ENCODE measurements at regions not wholly inside any gene's neighbourhood (a gene's known extent, or its start where the extent isn't known, plus 50 kb on each side); places are given as distances from the start of the nearest gene placed in this dataset.

DNA sequence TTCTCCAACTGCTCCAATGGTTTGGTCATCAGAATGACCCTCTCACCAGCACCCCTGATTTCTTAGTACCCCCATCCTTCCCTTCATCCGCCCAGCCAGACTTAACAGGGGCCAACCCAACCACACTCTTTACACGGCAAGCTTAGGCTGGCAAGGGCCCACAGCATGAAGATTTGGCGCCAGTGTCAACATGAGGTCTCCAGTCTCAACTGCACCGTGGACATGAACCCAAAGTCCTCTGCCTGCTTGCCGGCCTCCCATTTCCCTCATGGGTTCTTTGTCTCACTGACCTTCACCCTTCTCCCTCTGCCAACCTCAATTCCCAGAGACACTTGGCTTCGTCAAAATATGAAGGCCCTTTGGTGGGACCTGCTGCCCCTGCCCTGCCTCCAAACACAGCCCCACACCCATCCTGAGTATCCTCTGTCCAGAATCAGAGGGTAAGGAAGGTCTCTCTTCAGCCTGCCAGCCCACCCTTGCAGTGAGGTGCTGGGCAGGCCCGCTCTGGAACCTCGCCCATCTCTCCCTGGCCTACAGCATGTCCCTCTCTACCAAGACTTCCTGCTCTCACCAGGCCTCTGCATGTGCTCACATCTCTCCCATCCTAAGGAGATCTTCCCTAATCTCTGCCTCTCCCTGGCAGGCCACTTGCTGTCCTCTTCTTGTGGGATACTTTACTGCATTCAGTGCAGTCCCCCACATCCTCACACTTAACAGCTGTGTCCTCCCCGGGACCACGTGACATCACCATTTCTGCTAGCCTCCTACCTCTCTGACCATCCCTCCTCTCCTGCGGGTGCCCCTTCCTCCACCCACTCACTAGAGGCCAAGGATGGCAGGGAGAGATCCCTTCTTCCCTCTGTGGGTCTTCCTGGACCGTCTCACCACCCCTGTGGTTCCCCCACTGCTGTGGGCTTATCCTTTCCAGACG lies 91.7 kb upstream of the ZMIZ1 start:
- POLR2A ChIA-PET = no interaction called here
- Mint-ChIP-seq H3K9me3 (no peaks in the 10 kb centered on the region), H3K4me3 (peak overlapping the region in 2 of 7 donors; percentile 45 to 71), H3K36me3 (peaks cover 0 to 2% (median 0%) of the 10 kb centered on the region in 3 donors), H3K27ac (peak overlapping the region in 5 of 8 donors; percentile 6 to 81 (median 19)), H3K27me3 (peaks cover 0 to 1% of the 10 kb centered on the region in 2 donors), H3K4me1 (peaks cover 20 to 31% (median 27%) of the 10 kb centered on the region in 3 donors)
- H3K4me1 ChIP-seq (ENCODE audit: insufficient read depth, low read length) = peaks cover 6% of the 10 kb centered on the region
- no peak overlapping the region for H3K27ac ChIP-seq (ENCODE audit: low read depth, low read length)
- no peaks in the 10 kb centered on the region for H3K36me3 ChIP-seq (ENCODE audit: insufficient read depth, low read length)
- no peak for DNase-seq
- CTCF ChIA-PET = interaction anchor here (1.3 to 1.6 kb wide), 2 partner anchors 218 to 219 kb away, joined by 3 to 4 read pairs; no protein-coding TSS in a partner anchor
- no peaks in the 10 kb centered on the region for H3K27me3 ChIP-seq (ENCODE audit: insufficient read depth, low read length, poor library complexity, severe bottlenecking)
- no peaks in the 10 kb centered on the region for H3K9me3 ChIP-seq (ENCODE audit: low read length)
- H3K4me3 ChIP-seq (ENCODE audit: low read length) = no peak overlapping the region

DNA sequence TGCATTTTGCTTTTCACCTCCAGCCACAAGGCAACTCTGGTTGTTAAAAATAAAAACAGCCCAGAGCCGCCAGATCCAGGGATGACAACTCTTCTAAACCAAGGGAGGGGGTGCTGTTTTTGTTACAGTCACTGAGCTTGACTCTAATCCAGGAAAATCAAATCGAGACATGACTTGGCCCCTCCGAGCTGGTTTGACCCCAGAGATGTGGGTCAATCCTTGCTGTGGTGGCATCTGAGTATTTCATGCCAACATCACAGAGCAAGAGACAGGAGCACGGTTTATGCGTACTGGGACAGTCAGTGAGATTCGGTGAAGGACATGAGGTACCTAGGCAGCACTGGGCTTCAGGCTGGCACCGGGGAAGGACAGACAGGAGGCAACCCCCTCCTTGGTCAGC lies 88.8 kb upstream of the ZMIZ1 start:
- no peak for DNase-seq
- Histone ChIP-seq H3K27me3 (ENCODE audit: insufficient read depth, low read length, poor library complexity, severe bottlenecking) (no peaks in the 10 kb centered on the region), H3K4me3 (ENCODE audit: low read length) (no peak overlapping the region), H3K27ac (ENCODE audit: low read depth, low read length) (no peak overlapping the region), H3K36me3 (ENCODE audit: insufficient read depth, low read length) (no peaks in the 10 kb centered on the region), H3K9me3 (ENCODE audit: low read length) (no peaks in the 10 kb centered on the region), H3K4me1 (ENCODE audit: insufficient read depth, low read length) (no peaks in the 10 kb centered on the region)
- Mint-ChIP-seq H3K27ac (no peak overlapping the region), H3K36me3 (no peaks in the 10 kb centered on the region), H3K27me3 (peaks cover 0 to 1% of the 10 kb centered on the region in 2 donors), H3K9me3 (no peaks in the 10 kb centered on the region), H3K4me1 (peaks cover 11 to 16% (median 12%) of the 10 kb centered on the region in 3 donors), H3K4me3 (no peak overlapping the region)
- ChIA-PET POLR2A (no interaction called here), CTCF (interaction anchor here (0.7 kb wide), 1 partner anchor 46 kb away, joined by 3 read pairs; no protein-coding TSS in a partner anchor)

DNA sequence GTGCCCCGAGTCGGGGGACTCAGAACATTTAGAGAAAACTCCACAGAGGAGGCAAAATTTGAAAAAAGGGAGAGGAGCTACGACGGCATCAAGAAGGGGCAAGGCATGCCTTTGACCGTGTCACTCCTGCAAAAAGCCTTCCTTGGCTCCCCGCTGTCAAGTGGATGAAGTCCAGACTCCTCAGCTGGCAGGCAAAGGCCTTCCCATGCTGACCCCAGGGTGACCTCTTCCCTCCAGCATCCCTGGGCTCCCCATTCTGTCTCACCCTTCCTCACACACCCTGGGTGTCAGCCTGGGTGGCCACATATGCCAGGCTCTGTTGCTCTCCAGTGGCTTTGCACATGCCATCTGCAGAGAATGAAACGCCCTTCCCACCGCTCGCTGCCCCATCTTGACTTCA lies 88.4 kb upstream of the ZMIZ1 start:
- CTCF ChIA-PET = interaction anchor here (0.7 kb wide), 1 partner anchor 46 kb away, joined by 3 read pairs; no protein-coding TSS in a partner anchor
- H3K27me3 Mint-ChIP-seq = peaks cover 0 to 1% of the 10 kb centered on the region in 2 donors
- POLR2A ChIA-PET = no interaction called here
- no peaks in the 10 kb centered on the region for H3K9me3 Mint-ChIP-seq
- no peaks in the 10 kb centered on the region for H3K36me3 ChIP-seq (ENCODE audit: insufficient read depth, low read length)
- no peaks in the 10 kb centered on the region for H3K9me3 ChIP-seq (ENCODE audit: low read length)
- no peaks in the 10 kb centered on the region for H3K4me1 ChIP-seq (ENCODE audit: insufficient read depth, low read length)
- no peaks in the 10 kb centered on the region for H3K36me3 Mint-ChIP-seq
- no peak overlapping the region for H3K4me3 ChIP-seq (ENCODE audit: low read length)
- H3K27me3 ChIP-seq (ENCODE audit: insufficient read depth, low read length, poor library complexity, severe bottlenecking) = no peaks in the 10 kb centered on the region
- DNase-seq = no peak
- no peak overlapping the region for H3K27ac ChIP-seq (ENCODE audit: low read depth, low read length)
- peaks cover 8 to 12% (median 10%) of the 10 kb centered on the region in 3 donors for H3K4me1 Mint-ChIP-seq
- no peak overlapping the region for H3K4me3 Mint-ChIP-seq
- peak overlapping the region in 1 of 8 donors; percentile 86 for H3K27ac Mint-ChIP-seq

DNA sequence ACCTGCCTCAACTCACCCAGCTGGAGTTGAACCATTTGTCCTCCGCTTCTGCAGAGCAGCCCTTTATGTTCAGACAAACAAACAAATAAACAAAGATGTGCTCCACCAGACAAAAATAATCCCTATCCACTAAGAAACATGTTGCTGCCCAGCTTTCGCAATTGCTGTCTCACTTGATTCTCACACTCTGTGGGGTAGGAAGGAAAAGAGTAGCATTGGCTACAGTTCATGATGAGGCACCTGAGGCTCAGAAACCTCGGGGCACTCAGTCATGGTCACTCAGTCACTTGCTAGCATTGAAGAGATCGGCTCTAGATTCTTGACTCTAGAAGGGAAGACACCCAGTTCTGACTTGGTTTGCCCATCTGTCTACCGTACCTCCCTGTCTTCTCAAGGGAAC lies 88.0 kb upstream of the ZMIZ1 start:
- H3K4me1 Mint-ChIP-seq = peaks cover 7 to 8% (median 7%) of the 10 kb centered on the region in 3 donors
- Histone ChIP-seq H3K27me3 (ENCODE audit: insufficient read depth, low read length, poor library complexity, severe bottlenecking) (no peaks in the 10 kb centered on the region), H3K9me3 (ENCODE audit: low read length) (no peaks in the 10 kb centered on the region), H3K36me3 (ENCODE audit: insufficient read depth, low read length) (no peaks in the 10 kb centered on the region), H3K4me3 (ENCODE audit: low read length) (no peak overlapping the region), H3K27ac (ENCODE audit: low read depth, low read length) (no peak overlapping the region), H3K4me1 (ENCODE audit: insufficient read depth, low read length) (no peaks in the 10 kb centered on the region)
- ChIA-PET CTCF (no interaction called here), POLR2A (no interaction called here)
- no peaks in the 10 kb centered on the region for H3K9me3 Mint-ChIP-seq
- no peaks in the 10 kb centered on the region for H3K36me3 Mint-ChIP-seq
- H3K27ac Mint-ChIP-seq = peak overlapping the region in 1 of 8 donors; percentile 24
- DNase-seq = no peak
- H3K27me3 Mint-ChIP-seq = peaks cover 0 to 1% of the 10 kb centered on the region in 2 donors
- no peak overlapping the region for H3K4me3 Mint-ChIP-seq

DNA sequence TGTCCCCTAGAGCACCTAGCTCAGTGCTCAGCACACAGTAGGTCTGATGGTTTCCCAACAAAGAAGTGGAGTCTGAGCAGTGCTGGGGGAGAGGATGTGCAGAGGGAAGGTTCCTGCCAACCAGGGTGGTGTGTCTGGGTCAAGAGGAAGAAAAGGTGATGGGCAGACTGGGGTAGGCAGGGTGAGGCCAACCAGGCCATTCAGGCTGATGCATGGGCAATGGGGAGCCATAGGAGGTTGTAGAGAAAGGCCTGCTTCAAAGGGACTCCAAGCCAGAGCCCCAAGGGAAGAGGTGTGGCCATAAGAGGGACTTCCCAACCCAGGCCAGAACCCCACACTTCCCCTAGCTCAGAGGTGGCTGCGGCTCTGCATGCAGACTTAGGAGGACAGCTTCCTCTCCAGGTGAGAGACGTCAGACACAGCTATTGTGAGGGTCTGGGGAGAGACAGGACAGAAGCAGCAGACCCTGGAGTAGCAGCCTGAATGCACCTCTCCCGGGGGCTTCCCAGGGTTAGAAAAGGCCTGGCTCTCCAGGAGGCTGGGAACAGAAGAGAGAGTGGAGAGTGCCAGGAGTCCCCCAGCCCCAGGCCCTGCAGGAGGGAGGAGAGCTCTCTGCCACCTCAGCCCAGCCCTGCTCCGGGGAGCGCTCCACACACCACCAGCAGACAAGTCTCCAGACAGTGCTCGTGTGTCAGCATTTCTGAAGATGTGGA lies 87.4 kb upstream of the ZMIZ1 start:
- no peaks in the 10 kb centered on the region for H3K27me3 ChIP-seq (ENCODE audit: insufficient read depth, low read length, poor library complexity, severe bottlenecking)
- no peak overlapping the region for H3K4me3 ChIP-seq (ENCODE audit: low read length)
- Mint-ChIP-seq H3K36me3 (no peaks in the 10 kb centered on the region), H3K9me3 (no peaks in the 10 kb centered on the region), H3K27me3 (peaks cover 0 to 1% of the 10 kb centered on the region in 2 donors), H3K27ac (peak overlapping the region in 1 of 8 donors; percentile 48), H3K4me1 (peaks cover 7 to 8% (median 7%) of the 10 kb centered on the region in 3 donors), H3K4me3 (no peak overlapping the region)
- no peaks in the 10 kb centered on the region for H3K4me1 ChIP-seq (ENCODE audit: insufficient read depth, low read length)
- no peak overlapping the region for H3K27ac ChIP-seq (ENCODE audit: low read depth, low read length)
- ChIA-PET CTCF (no interaction called here), POLR2A (no interaction called here)
- no peaks in the 10 kb centered on the region for H3K36me3 ChIP-seq (ENCODE audit: insufficient read depth, low read length)
- no peaks in the 10 kb centered on the region for H3K9me3 ChIP-seq (ENCODE audit: low read length)
- no peak for DNase-seq

DNA sequence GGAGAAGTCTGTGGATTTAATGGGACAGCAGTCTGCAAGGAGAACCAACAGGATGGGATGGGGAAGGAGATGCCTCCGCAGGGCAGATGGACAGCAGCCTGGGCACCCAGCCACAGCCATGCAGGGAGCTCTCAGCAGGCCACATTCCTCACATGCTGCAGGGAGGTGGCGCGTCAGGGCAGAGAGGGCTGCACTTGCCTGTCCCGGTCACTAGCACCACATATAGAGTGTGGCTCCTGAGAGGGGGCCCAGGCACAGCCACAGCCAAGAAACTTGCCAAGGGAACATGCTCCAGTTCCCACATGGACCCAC lies 86.8 kb upstream of the ZMIZ1 start:
- no peaks in the 10 kb centered on the region for H3K4me1 ChIP-seq (ENCODE audit: insufficient read depth, low read length)
- CTCF ChIA-PET = no interaction called here
- no peaks in the 10 kb centered on the region for H3K36me3 ChIP-seq (ENCODE audit: insufficient read depth, low read length)
- peaks cover 7 to 8% (median 7%) of the 10 kb centered on the region in 3 donors for H3K4me1 Mint-ChIP-seq
- no peaks in the 10 kb centered on the region for H3K9me3 Mint-ChIP-seq
- H3K27me3 ChIP-seq (ENCODE audit: insufficient read depth, low read length, poor library complexity, severe bottlenecking) = no peaks in the 10 kb centered on the region
- H3K27ac Mint-ChIP-seq = no peak overlapping the region
- no peaks in the 10 kb centered on the region for H3K9me3 ChIP-seq (ENCODE audit: low read length)
- H3K4me3 Mint-ChIP-seq = no peak overlapping the region
- peaks cover 0 to 1% of the 10 kb centered on the region in 2 donors for H3K27me3 Mint-ChIP-seq
- H3K36me3 Mint-ChIP-seq = no peaks in the 10 kb centered on the region
- no peak for DNase-seq
- POLR2A ChIA-PET = no interaction called here
- no peak overlapping the region for H3K27ac ChIP-seq (ENCODE audit: low read depth, low read length)
- no peak overlapping the region for H3K4me3 ChIP-seq (ENCODE audit: low read length)

DNA sequence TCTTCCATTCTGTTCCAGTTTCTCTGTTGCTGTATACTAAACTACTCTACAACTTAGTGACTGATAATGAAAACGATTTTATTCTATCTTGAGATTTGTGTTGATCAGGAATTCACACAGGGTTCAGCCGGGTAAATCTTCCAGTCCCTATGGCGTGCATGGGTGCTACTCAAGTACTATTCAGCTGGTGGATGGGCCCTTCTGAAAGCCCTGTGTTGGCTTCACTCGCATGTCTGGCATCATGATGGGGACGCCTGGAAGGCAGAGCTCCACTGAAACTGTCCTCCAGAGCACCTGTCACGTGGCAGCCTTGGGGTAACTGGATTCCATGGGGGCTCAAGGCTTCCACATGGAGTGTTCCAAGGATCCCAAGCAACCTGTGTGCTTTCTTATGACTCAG lies 86.0 kb upstream of the ZMIZ1 start:
- H3K9me3 ChIP-seq (ENCODE audit: low read length) = no peaks in the 10 kb centered on the region
- ChIA-PET POLR2A (no interaction called here), CTCF (interaction anchor here (1.9 kb wide), 1 partner anchor 8 kb away, joined by 12 read pairs; no protein-coding TSS in a partner anchor)
- Mint-ChIP-seq H3K27ac (no peak overlapping the region), H3K9me3 (no peaks in the 10 kb centered on the region), H3K4me3 (no peak overlapping the region), H3K4me1 (peaks cover 7 to 8% (median 7%) of the 10 kb centered on the region in 3 donors), H3K27me3 (peaks cover 0 to 3% of the 10 kb centered on the region in 2 donors), H3K36me3 (no peaks in the 10 kb centered on the region)
- no peaks in the 10 kb centered on the region for H3K36me3 ChIP-seq (ENCODE audit: insufficient read depth, low read length)
- no peak overlapping the region for H3K4me3 ChIP-seq (ENCODE audit: low read length)
- H3K27me3 ChIP-seq (ENCODE audit: insufficient read depth, low read length, poor library complexity, severe bottlenecking) = no peaks in the 10 kb centered on the region
- no peak overlapping the region for H3K27ac ChIP-seq (ENCODE audit: low read depth, low read length)
- no peaks in the 10 kb centered on the region for H3K4me1 ChIP-seq (ENCODE audit: insufficient read depth, low read length)
- no peak for DNase-seq

DNA sequence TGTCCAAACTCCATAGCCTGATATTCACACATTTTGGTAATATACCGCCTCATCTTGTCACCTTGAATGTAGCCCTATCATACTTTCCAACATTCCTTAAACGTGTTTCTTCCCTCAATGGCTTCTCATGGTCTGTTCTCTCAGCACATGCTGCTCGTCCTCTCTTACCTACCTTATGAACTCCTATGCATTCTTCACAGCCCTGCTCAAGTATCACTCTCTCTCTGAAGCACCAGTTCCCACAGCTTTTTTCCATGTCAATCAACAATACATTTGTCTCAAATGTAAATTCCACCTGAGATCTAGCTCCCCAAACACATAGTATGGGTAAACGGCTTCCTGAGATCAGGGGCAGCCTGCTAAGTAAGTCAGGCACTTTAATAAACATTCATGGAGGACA lies 85.2 kb upstream of the ZMIZ1 start:
- Mint-ChIP-seq H3K4me3 (no peak overlapping the region), H3K4me1 (peaks cover 7 to 8% (median 7%) of the 10 kb centered on the region in 3 donors), H3K27ac (no peak overlapping the region), H3K9me3 (no peaks in the 10 kb centered on the region), H3K27me3 (peaks cover 0 to 3% of the 10 kb centered on the region in 2 donors), H3K36me3 (no peaks in the 10 kb centered on the region)
- Histone ChIP-seq H3K4me3 (ENCODE audit: low read length) (no peak overlapping the region), H3K27ac (ENCODE audit: low read depth, low read length) (no peak overlapping the region), H3K27me3 (ENCODE audit: insufficient read depth, low read length, poor library complexity, severe bottlenecking) (no peaks in the 10 kb centered on the region), H3K36me3 (ENCODE audit: insufficient read depth, low read length) (no peaks in the 10 kb centered on the region), H3K9me3 (ENCODE audit: low read length) (no peaks in the 10 kb centered on the region), H3K4me1 (ENCODE audit: insufficient read depth, low read length) (no peaks in the 10 kb centered on the region)
- ChIA-PET POLR2A (no interaction called here), CTCF (interaction anchor here (1.9 kb wide), 1 partner anchor 9 kb away, joined by 12 read pairs; no protein-coding TSS in a partner anchor)
- DNase-seq = no peak

All from CD8-positive, alpha-beta memory T cell (primary cell).